Liver (tissue), 7 donors: ENCODE measurements at regions not wholly inside any gene's neighbourhood (a gene's known extent, or its start where the extent isn't known, plus 50 kb on each side); places are given as distances from the start of the nearest gene placed in this dataset.

ENCODE experiments used
- DNase-seq: peaks from one replicate; pipeline ENCODE4 v3.0.0-alpha.2; 2017; ENCODE audit warnings: low spot score
- H3K27ac ChIP-seq, 2 donors: one replicate each; pipeline ENCODE4 v1.7.0; 2013; ENCODE audit warnings: inconsistent platforms in 2 of 2, low read length in 2 of 2, control low read depth in 1 of 2, low read depth in 1 of 2, mild to moderate bottlenecking in 1 of 2
- H3K27me3 ChIP-seq, 4 donors: one replicate each; pipeline versions ENCODE4 v1.6.1 to v1.7.0; 2013; ENCODE audit warnings: low read length in 3 of 4, inconsistent platforms in 1 of 4, mild to moderate bottlenecking in 1 of 4, moderate library complexity in 1 of 4; ENCODE audit not compliant: control insufficient read depth in 4 of 4, insufficient read depth in 4 of 4
- H3K36me3 ChIP-seq, 4 donors: one replicate each; pipeline versions ENCODE4 v1.6.1 to v1.7.0; 2013; ENCODE audit warnings: low read length in 3 of 4, mild to moderate bottlenecking in 3 of 4, low read depth in 1 of 4, moderate library complexity in 1 of 4; ENCODE audit not compliant: control insufficient read depth in 4 of 4, insufficient read depth in 3 of 4
- H3K4me1 ChIP-seq, 4 donors: one replicate each; pipeline versions ENCODE4 v1.6.1 to v1.7.0; 2013; ENCODE audit warnings: low read length in 3 of 4, mild to moderate bottlenecking in 3 of 4, moderate library complexity in 1 of 4; ENCODE audit not compliant: control insufficient read depth in 4 of 4, insufficient read depth in 4 of 4
- H3K4me3 ChIP-seq, 3 donors: one replicate each; pipeline versions ENCODE4 v1.6.1 to v1.7.0; 2013; ENCODE audit warnings: low read length in 3 of 3, control low read depth in 1 of 3, low read depth in 1 of 3, mild to moderate bottlenecking in 1 of 3
- H3K9ac ChIP-seq, 2 donors: one replicate each; pipeline ENCODE4 v1.7.0; 2013; ENCODE audit warnings: low read length in 2 of 2, mild to moderate bottlenecking in 2 of 2, moderate library complexity in 2 of 2, control low read depth in 1 of 2, low read depth in 1 of 2
- H3K9me3 ChIP-seq, 4 donors: one replicate each; pipeline versions ENCODE4 v1.6.1 to v1.7.0; 2013; ENCODE audit warnings: low read length in 3 of 4; ENCODE audit not compliant: control insufficient read depth in 4 of 4
- EGR1 ChIP-seq, 2 donors: IDR thresholded peaks; 2 replicates each; pipeline ENCODE4 v1.6.1; 2016 to 2018; ENCODE audit warnings: antibody characterized with exemption in 2 of 2, low read depth in 2 of 2
- FOXA1 ChIP-seq: IDR thresholded peaks from 2 replicates; pipeline ENCODE4 v1.6.1; 2016; ENCODE audit warnings: antibody characterized with exemption
- FOXA2 ChIP-seq: IDR thresholded peaks from 2 replicates; pipeline ENCODE4 v1.6.1; 2016; ENCODE audit warnings: antibody characterized with exemption
- HNF4G ChIP-seq: IDR thresholded peaks from 2 replicates; pipeline ENCODE4 v1.6.1; 2016; ENCODE audit warnings: antibody characterized with exemption
- JUND ChIP-seq, 2 donors: IDR thresholded peaks; 2 replicates each; pipeline ENCODE4 v1.6.1; 2016; ENCODE audit warnings: antibody characterized with exemption in 2 of 2
- NR2F2 ChIP-seq: IDR thresholded peaks from 2 replicates; pipeline ENCODE4 v1.6.1; 2016; ENCODE audit warnings: antibody characterized with exemption
- RAD21 ChIP-seq, 2 donors: IDR thresholded peaks; 2 replicates each; pipeline ENCODE4 v1.6.1; 2016; ENCODE audit warnings: antibody characterized with exemption in 2 of 2, mild to moderate bottlenecking in 2 of 2
- REST ChIP-seq: IDR thresholded peaks from 2 replicates; pipeline ENCODE4 v1.6.1; 2016; ENCODE audit warnings: antibody characterized with exemption, mild to moderate bottlenecking
- RXRA ChIP-seq, 2 donors: IDR thresholded peaks; 2 replicates each; pipeline ENCODE4 v1.6.1; 2017 to 2018; ENCODE audit warnings: antibody characterized with exemption in 2 of 2, mild to moderate bottlenecking in 1 of 2
- TAF1 ChIP-seq: conservative IDR thresholded peaks from 2 replicates; pipeline ENCODE4 v1.6.1; 2016; ENCODE audit warnings: antibody characterized with exemption, mild to moderate bottlenecking
- YY1 ChIP-seq: IDR thresholded peaks from 2 replicates; pipeline ENCODE4 v1.6.1; 2016; ENCODE audit warnings: antibody characterized with exemption, mild to moderate bottlenecking
- ZBTB33 ChIP-seq: IDR thresholded peaks from 2 replicates; pipeline ENCODE4 v1.6.1; 2016; ENCODE audit warnings: antibody characterized with exemption
- WGBS: extraction: QIAGEN DNeasy Blood & Tissue Kit; methylation state at CpG from one replicate; pipeline ENCODE4 v1.1.7; 2013; 5-methylcytosine and 5-hydroxymethylcytosine counted together
- TF ChIP-seq, protein P1 (sequence below): IDR thresholded peaks from 2 replicates; pipeline ENCODE4 v1.6.1; 2016; ENCODE audit warnings: antibody characterized with exemption
- TF ChIP-seq, protein P2 (sequence below): IDR thresholded peaks from 2 replicates; pipeline ENCODE4 v1.6.1; 2016; ENCODE audit warnings: antibody characterized with exemption
- donor health status: healthy.
- donor health status: healthy.
- donor health status: healthy.
- donor health status: healthy.

GRCh38 chr16:47781673-47782072 is 320.5 kb downstream of the PHKB start:
- no peaks in the 10 kb centered on the region for H3K9me3 ChIP-seq
- TF ChIP-seq ZBTB33, result no peak
- no peak for TF ChIP-seq NR2F2
- TF ChIP-seq, protein P1, sequence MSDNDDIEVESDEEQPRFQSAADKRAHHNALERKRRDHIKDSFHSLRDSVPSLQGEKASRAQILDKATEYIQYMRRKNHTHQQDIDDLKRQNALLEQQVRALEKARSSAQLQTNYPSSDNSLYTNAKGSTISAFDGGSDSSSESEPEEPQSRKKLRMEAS, result no peak
- no peak for TF ChIP-seq EGR1 (IDR thresholded peaks at IDR 0.05; ENCODE audit: low read depth in 2 of 2)
- no peak for TF ChIP-seq HNF4G
- TF ChIP-seq JUND (IDR thresholded peaks at IDR 0.05), result no peak
- TF ChIP-seq RXRA (IDR thresholded peaks at IDR 0.05), result no peak
- no peak for TF ChIP-seq FOXA1
- no peak for TF ChIP-seq RAD21 (IDR thresholded peaks at IDR 0.05)
- no peak for TF ChIP-seq FOXA2
- TF ChIP-seq YY1, result no peak
- TF ChIP-seq REST, result no peak
- TF ChIP-seq, protein P2, sequence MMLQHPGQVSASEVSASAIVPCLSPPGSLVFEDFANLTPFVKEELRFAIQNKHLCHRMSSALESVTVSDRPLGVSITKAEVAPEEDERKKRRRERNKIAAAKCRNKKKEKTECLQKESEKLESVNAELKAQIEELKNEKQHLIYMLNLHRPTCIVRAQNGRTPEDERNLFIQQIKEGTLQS, result no peak
- TF ChIP-seq TAF1, result no peak
- H3K4me3 ChIP-seq, result no peak overlapping the region
- H3K27me3 ChIP-seq, result no peaks in the 10 kb centered on the region
- no peak for DNase-seq
- H3K9ac ChIP-seq, result no peak overlapping the region
- no peak overlapping the region for H3K27ac ChIP-seq
- WGBS, result 75% methylated on average over 5 of the region's 5 CpGs
- H3K36me3 ChIP-seq, result no peaks in the 10 kb centered on the region
- H3K4me1 ChIP-seq, result no peaks in the 10 kb centered on the region

- no peaks in the 10 kb centered on the region for H3K4me1 ChIP-seq
- WGBS, result 70% methylated on average over 8 of the region's 8 CpGs
- H3K9ac ChIP-seq, result no peak overlapping the region
- H3K9me3 ChIP-seq, result no peaks in the 10 kb centered on the region
- H3K27ac ChIP-seq, result no peak overlapping the region
- no peaks in the 10 kb centered on the region for H3K36me3 ChIP-seq
- no peak for TF ChIP-seq NR2F2
- TF ChIP-seq, protein P1, result no peak
- H3K4me3 ChIP-seq, result no peak overlapping the region
- H3K27me3 ChIP-seq, result no peaks in the 10 kb centered on the region
- DNase-seq, result no peak
Measured at GRCh38 chr16:47780213-47780875, 319.2 kb downstream of the PHKB start.
